H1 (cell line): ENCODE measurements at regions not wholly inside any gene's neighbourhood (a gene's known extent, or its start where the extent isn't known, plus 50 kb on each side); places are given as distances from the start of the nearest gene placed in this dataset.

Experiments used
- CTCF ChIA-PET: fragments of 300-600 bp; sonication (Branson Sonifier 250); formaldehyde crosslinking; loops from one replicate; lab custom pipeline; 2021; ENCODE audit not compliant: partially characterized antibody; lab: Charles Lee
- POLR2A ChIA-PET: fragments of 300-600 bp; sonication (Branson Sonifier 250); formaldehyde crosslinking; loops from one replicate; lab custom pipeline; 2021; ENCODE audit warnings: inconsistent platforms; ENCODE audit not compliant: partially characterized antibody; lab: Charles Lee
- DNase-seq, 2 experiments: peaks; one replicate each; pipeline versions ENCODE4 v3.0.0 to v3.0.0-alpha.2; 2010 to 2022; ENCODE audit warnings: low spot score in 2 of 2, low read depth in 1 of 2, mixed read lengths in 1 of 2
- FAIRE-seq: peaks from 2 replicates; lab custom pipeline; 2011; peaks lifted over from hg19 to GRCh38; lab: Jason Lieb, UNC
- H2AFZ ChIP-seq: 2 replicates; pipeline ENCODE4 v1.8.1; 2012; ENCODE audit warnings: low read length, inconsistent platforms
- H2AK5ac ChIP-seq: 2 replicates; pipeline ENCODE4 v1.6.1; 2013; ENCODE audit warnings: low read depth, low read length
- H2BK120ac ChIP-seq: replicated peaks from 2 replicates; pipeline ENCODE3; 2013; ENCODE audit warnings: low read depth, low read length, inconsistent platforms
- H2BK12ac ChIP-seq: 2 replicates; pipeline ENCODE4 v1.6.1; 2013; ENCODE audit warnings: low read depth, low read length
- H2BK15ac ChIP-seq: 2 replicates; pipeline ENCODE4 v1.6.1; 2013; ENCODE audit warnings: low read length
- H2BK20ac ChIP-seq: 2 replicates; pipeline ENCODE4 v1.6.1; 2013; ENCODE audit warnings: low read length
- H2BK5ac ChIP-seq: 2 replicates; pipeline ENCODE4 v1.6.1; 2013; ENCODE audit warnings: low read depth, low read length
- H3K14ac ChIP-seq: 2 replicates; pipeline ENCODE4 v1.6.1; 2013; ENCODE audit warnings: inconsistent platforms; ENCODE audit not compliant: insufficient read length
- H3K18ac ChIP-seq: 2 replicates; pipeline ENCODE4 v1.6.1; 2013; ENCODE audit warnings: low read length; ENCODE audit errors: extremely low read depth
- H3K23ac ChIP-seq: 2 replicates; pipeline ENCODE4 v1.6.1; 2013; ENCODE audit warnings: inconsistent platforms; ENCODE audit not compliant: insufficient read length
- H3K23me2 ChIP-seq: 2 replicates; pipeline ENCODE4 v1.6.1; 2013; ENCODE audit warnings: low read depth, low read length
- H3K27ac ChIP-seq: 2 replicates; pipeline ENCODE4 v1.6.1; 2011; ENCODE audit warnings: low read depth, low read length, inconsistent platforms
- H3K27me3 ChIP-seq, 4 experiments: replicated peaks in 1 of 4; 1 replicate in 1 of 4; 2 replicates in 3 of 4; pipeline versions ENCODE4 v1.6.1 to v1.8.1; 2011 to 2013; ENCODE audit warnings: low read length in 3 of 4, mild to moderate bottlenecking in 3 of 4, inconsistent platforms in 2 of 4, mixed read lengths in 2 of 4, moderate library complexity in 1 of 4; ENCODE audit not compliant: control insufficient read depth in 3 of 4, insufficient read depth in 3 of 4; ENCODE audit errors: extremely low read depth in 1 of 4
- H3K36me3 ChIP-seq, 4 experiments: 2 replicates each; pipeline versions ENCODE4 v1.6.1 to v1.8.1; 2011 to 2013; ENCODE audit warnings: mild to moderate bottlenecking in 4 of 4, low read length in 3 of 4, moderate library complexity in 2 of 4, control low read depth in 1 of 4, inconsistent platforms in 1 of 4; ENCODE audit not compliant: insufficient read depth in 4 of 4, control insufficient read depth in 2 of 4
- H3K4ac ChIP-seq: replicated peaks from 2 replicates; pipeline ENCODE3; 2013; ENCODE audit warnings: low read length, low read depth, mixed read lengths, inconsistent platforms; ENCODE audit not compliant: insufficient read length
- H3K4me1 ChIP-seq, 4 experiments: replicated peaks in 1 of 4; 1 replicate in 1 of 4; 2 replicates in 3 of 4; pipeline versions ENCODE4 v1.6.1 to v1.8.1; 2011 to 2013; ENCODE audit warnings: low read length in 3 of 4, inconsistent platforms in 2 of 4, mixed read lengths in 1 of 4; ENCODE audit not compliant: insufficient read depth in 4 of 4, control insufficient read depth in 3 of 4
- H3K4me2 ChIP-seq, 2 experiments: 2 replicates each; pipeline versions ENCODE4 v1.6.1 to v1.8.1; 2011 to 2013; ENCODE audit warnings: low read depth in 2 of 2, low read length in 2 of 2, control low read depth in 1 of 2, inconsistent platforms in 1 of 2, mild to moderate bottlenecking in 1 of 2; ENCODE audit not compliant: insufficient read depth in 1 of 2
- H3K4me3 ChIP-seq, 4 experiments: fragments of 200-600, 300-600 bp in 1 of 4; sonication (generic), shearing (Covaris generic), sonication (Bioruptor Twin) in 1 of 4; 2 replicates each; pipeline versions ENCODE4 v1.5.1 to v1.8.1; 2011 to 2016; ENCODE audit warnings: low read length in 4 of 4, low read depth in 3 of 4, control low read depth in 2 of 4, inconsistent platforms in 2 of 4, mild to moderate bottlenecking in 2 of 4, mixed read lengths in 1 of 4, moderate library complexity in 1 of 4; ENCODE audit not compliant: insufficient read depth in 2 of 4; ENCODE audit errors: extremely low read depth in 1 of 4
- H3K56ac ChIP-seq: replicated peaks from 2 replicates; pipeline ENCODE3; 2013; ENCODE audit warnings: low read depth, mild to moderate bottlenecking, mixed read lengths, low read length, inconsistent platforms; ENCODE audit not compliant: insufficient read length
- H3K79me1 ChIP-seq: 2 replicates; pipeline ENCODE4 v1.6.1; 2013; ENCODE audit warnings: low read depth, low read length, control low read depth
- H3K79me2 ChIP-seq, 2 experiments: 2 replicates each; pipeline versions ENCODE4 v1.6.1 to v1.8.1; 2012 to 2013; ENCODE audit warnings: low read length in 2 of 2, mild to moderate bottlenecking in 2 of 2, inconsistent platforms in 1 of 2; ENCODE audit not compliant: insufficient read depth in 2 of 2, control insufficient read depth in 1 of 2
- H3K9ac ChIP-seq, 4 experiments: replicated peaks in 1 of 4; 1 replicate in 1 of 4; 2 replicates in 3 of 4; pipeline versions ENCODE4 v1.6.1 to v1.8.1; 2011 to 2013; ENCODE audit warnings: low read depth in 3 of 4, low read length in 3 of 4, control low read depth in 2 of 4, mild to moderate bottlenecking in 2 of 4, moderate library complexity in 2 of 4, inconsistent platforms in 1 of 4; ENCODE audit errors: extremely low read depth in 1 of 4
- H3K9me3 ChIP-seq, 2 experiments: 2 replicates each; pipeline versions ENCODE4 v1.6.1 to v1.8.1; 2012 to 2013; ENCODE audit warnings: mild to moderate bottlenecking in 2 of 2, moderate library complexity in 2 of 2, control low read depth in 1 of 2, inconsistent platforms in 1 of 2, low read depth in 1 of 2, low read length in 1 of 2, mixed read lengths in 1 of 2; ENCODE audit not compliant: insufficient read depth in 2 of 2
- H4K20me1 ChIP-seq, 2 experiments: replicated peaks in 1 of 2; 2 replicates each; pipeline versions ENCODE3 to v1.8.1; 2011 to 2013; ENCODE audit warnings: inconsistent platforms in 2 of 2, low read length in 2 of 2, mild to moderate bottlenecking in 1 of 2; ENCODE audit not compliant: insufficient read depth in 2 of 2, control insufficient read depth in 1 of 2
- H4K5ac ChIP-seq: 2 replicates; pipeline ENCODE4 v1.6.1; 2013; ENCODE audit warnings: low read length, low read depth, mixed read lengths, inconsistent platforms; ENCODE audit not compliant: insufficient read length
- H4K8ac ChIP-seq: 2 replicates; pipeline ENCODE4 v1.8.0; 2013; ENCODE audit warnings: mild to moderate bottlenecking, moderate library complexity, low read length, inconsistent platforms; ENCODE audit not compliant: insufficient read depth; ENCODE audit errors: extremely low read depth
- H4K91ac ChIP-seq: replicated peaks from 2 replicates; pipeline ENCODE3; 2013; ENCODE audit warnings: low read length, mixed read lengths, inconsistent platforms; ENCODE audit not compliant: insufficient read length
- CTBP2 ChIP-seq: IDR thresholded peaks from 2 replicates; pipeline ENCODE4 v1.7.0; 2011; ENCODE audit warnings: borderline replicate concordance, mild to moderate bottlenecking, moderate library complexity, mixed read lengths, low read length; ENCODE audit not compliant: insufficient read depth, insufficient read length
- HDAC2 ChIP-seq, 2 experiments: fragments of 300-600 bp in 1 of 2; sonication (generic) in 1 of 2; IDR thresholded peaks; 2 replicates each; pipeline ENCODE4 v1.6.1; 2011 to 2012; ENCODE audit warnings: low read depth in 2 of 2, low read length in 2 of 2, mild to moderate bottlenecking in 2 of 2, moderate library complexity in 2 of 2, borderline replicate concordance in 1 of 2, inconsistent platforms in 1 of 2
- POU5F1 ChIP-seq: IDR thresholded peaks from 2 replicates; pipeline ENCODE4 v1.6.1; 2011; ENCODE audit warnings: low read depth, mild to moderate bottlenecking, low read length, moderate library complexity
- TEAD4 ChIP-seq: IDR thresholded peaks from 2 replicates; pipeline ENCODE4 v1.6.1; 2012; ENCODE audit warnings: low read depth, low read length, inconsistent platforms, mixed read lengths
- WGBS, 2 experiments: shearing (Covaris generic) in 1 of 2; methylation state at CpG; one replicate each; pipeline versions ENCODE4 v1.1.6 to v1.1.7; 2013 to 2015; ENCODE audit warnings: low lambda C conversion rate in 2 of 2, mixed read lengths in 2 of 2, inconsistent platforms in 1 of 2, low coverage in 1 of 2, missing lambda C conversion rate in 1 of 2; ENCODE audit not compliant: insufficient replicate concordance in 2 of 2, insufficient coverage in 1 of 2, insufficient read length in 1 of 2; ENCODE audit errors: extremely low coverage in 1 of 2, missing lambda C conversion rate in 1 of 2; 5-methylcytosine and 5-hydroxymethylcytosine counted together
- TF ChIP-seq, protein P1 (sequence below), 3 experiments: IDR thresholded peaks; 1 replicate in 2 of 3; 2 replicates in 1 of 3; pipeline versions ENCODE4 v1.5.1 to v1.6.1; 2011; ENCODE audit warnings: low read length in 3 of 3, mild to moderate bottlenecking in 3 of 3, inconsistent platforms in 2 of 3, low read depth in 1 of 3, moderate library complexity in 1 of 3; ENCODE audit not compliant: insufficient read depth in 1 of 3; ENCODE audit errors: control extremely low read depth in 1 of 3

GRCh38 chr1:98422816-98423215, 238.7 kb upstream of the SNX7 start:
- no peaks in the 10 kb centered on the region for H3K79me2 ChIP-seq
- H3K56ac ChIP-seq: no peak overlapping the region
- no peak overlapping the region for H2BK5ac ChIP-seq
- H2BK12ac ChIP-seq: no peak overlapping the region
- TF ChIP-seq, protein P1, sequence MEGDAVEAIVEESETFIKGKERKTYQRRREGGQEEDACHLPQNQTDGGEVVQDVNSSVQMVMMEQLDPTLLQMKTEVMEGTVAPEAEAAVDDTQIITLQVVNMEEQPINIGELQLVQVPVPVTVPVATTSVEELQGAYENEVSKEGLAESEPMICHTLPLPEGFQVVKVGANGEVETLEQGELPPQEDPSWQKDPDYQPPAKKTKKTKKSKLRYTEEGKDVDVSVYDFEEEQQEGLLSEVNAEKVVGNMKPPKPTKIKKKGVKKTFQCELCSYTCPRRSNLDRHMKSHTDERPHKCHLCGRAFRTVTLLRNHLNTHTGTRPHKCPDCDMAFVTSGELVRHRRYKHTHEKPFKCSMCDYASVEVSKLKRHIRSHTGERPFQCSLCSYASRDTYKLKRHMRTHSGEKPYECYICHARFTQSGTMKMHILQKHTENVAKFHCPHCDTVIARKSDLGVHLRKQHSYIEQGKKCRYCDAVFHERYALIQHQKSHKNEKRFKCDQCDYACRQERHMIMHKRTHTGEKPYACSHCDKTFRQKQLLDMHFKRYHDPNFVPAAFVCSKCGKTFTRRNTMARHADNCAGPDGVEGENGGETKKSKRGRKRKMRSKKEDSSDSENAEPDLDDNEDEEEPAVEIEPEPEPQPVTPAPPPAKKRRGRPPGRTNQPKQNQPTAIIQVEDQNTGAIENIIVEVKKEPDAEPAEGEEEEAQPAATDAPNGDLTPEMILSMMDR (IDR thresholded peaks at IDR 0.05; ENCODE audit: control extremely low read depth in 1 of 3, insufficient read depth in 1 of 3, low read depth in 1 of 3, low read length in 3 of 3): no peak
- TF ChIP-seq POU5F1: no peak
- no peak for TF ChIP-seq CTBP2
- no peak for TF ChIP-seq HDAC2 (IDR thresholded peaks at IDR 0.05; ENCODE audit: borderline replicate concordance in 1 of 2, low read depth in 2 of 2, low read length in 2 of 2)
- TF ChIP-seq TEAD4: no peak
- no peak for FAIRE-seq
- H4K91ac ChIP-seq: no peak overlapping the region
- CTCF ChIA-PET: no interaction called here
- H3K4me1 ChIP-seq: no peaks in the 10 kb centered on the region
- H2AK5ac ChIP-seq: no peak overlapping the region
- H3K27ac ChIP-seq: no peak overlapping the region
- no peaks in the 10 kb centered on the region for H3K36me3 ChIP-seq
- H3K4ac ChIP-seq: no peak overlapping the region
- H3K79me1 ChIP-seq: no peaks in the 10 kb centered on the region
- no peak overlapping the region for H2BK120ac ChIP-seq
- no peak overlapping the region for H3K14ac ChIP-seq
- POLR2A ChIA-PET: no interaction called here
- H3K4me2 ChIP-seq: no peak overlapping the region
- H2AFZ ChIP-seq: no peak overlapping the region
- no peak overlapping the region for H2BK20ac ChIP-seq
- no peak overlapping the region for H2BK15ac ChIP-seq
- H3K4me3 ChIP-seq: no peak overlapping the region
- DNase-seq: no peak
- no peaks in the 10 kb centered on the region for H3K23me2 ChIP-seq
- H4K20me1 ChIP-seq: no peaks in the 10 kb centered on the region
- WGBS, 2 experiments: 92% methylated on average over 2 of the region's 2 CpGs; no CpG with 5 or more reads in 1 of the 2 experiments
- H3K9ac ChIP-seq: no peak overlapping the region
- H4K8ac ChIP-seq: no peak overlapping the region
- no peaks in the 10 kb centered on the region for H3K9me3 ChIP-seq
- no peaks in the 10 kb centered on the region for H3K27me3 ChIP-seq
- no peak overlapping the region for H4K5ac ChIP-seq
- H3K18ac ChIP-seq: no peak overlapping the region
- H3K23ac ChIP-seq: no peak overlapping the region
